Stomach (tissue), 8 donors: ENCODE measurements at regions not wholly inside any gene's neighbourhood (a gene's known extent, or its start where the extent isn't known, plus 50 kb on each side); places are given as distances from the start of the nearest gene placed in this dataset.
A peak's percentile ranks its signal among the peaks of the same experiment; 100 is the strongest.

Experiments used
- DNase-seq, 2 donors: peaks; one replicate each; pipeline versions ENCODE4 v3.0.0 to v3.0.0-alpha.2; 2013 to 2019
- H3K27ac ChIP-seq, 5 donors: fragments of 200-600 bp in 4 of 5; sonication (generic) in 4 of 5; one replicate each; pipeline ENCODE4 v1.5.1; 2013 to 2019; ENCODE audit warnings: mild to moderate bottlenecking in 1 of 5, moderate library complexity in 1 of 5
- H3K27me3 ChIP-seq, 3 donors: fragments of 200-600 bp; sonication (generic); one replicate each; pipeline ENCODE4 v1.5.1; 2017 to 2019; ENCODE audit warnings: mixed run types in 1 of 3
- H3K36me3 ChIP-seq, 4 donors: fragments of 200-600 bp; sonication (generic); 1 replicate in 3 of 4; 2 replicates in 1 of 4; pipeline ENCODE4 v1.5.1; 2016 to 2019
- H3K4me1 ChIP-seq, 4 donors: fragments of 200-600 bp; sonication (generic); one replicate each; pipeline ENCODE4 v1.5.1; 2016 to 2019
- H3K4me3 ChIP-seq, 4 donors: fragments of 200-600 bp; sonication (generic) in 3 of 4; one replicate each; pipeline ENCODE4 v1.5.1; 2016 to 2019; ENCODE audit warnings: mild to moderate bottlenecking in 1 of 4
- H3K9me3 ChIP-seq, 4 donors: fragments of 200-600 bp; sonication (generic); one replicate each; pipeline ENCODE4 v1.5.1; 2016 to 2019
- CTCF ChIP-seq, 7 experiments: fragments of 450-650 bp in 4 of 7; fragments of 200-600 bp in 3 of 7; sonication (generic) in 3 of 7; IDR thresholded peaks; one replicate each; pipeline ENCODE4 v1.5.1; 2016 to 2019; ENCODE audit warnings: antibody characterized with exemption in 7 of 7, control low read depth in 2 of 7, mild to moderate bottlenecking in 1 of 7
- EP300 ChIP-seq: sonication (generic); formaldehyde crosslinking; IDR thresholded peaks from one replicate; pipeline ENCODE4 v1.6.1; 2017; ENCODE audit warnings: antibody characterized with exemption
- POLR2A ChIP-seq, 4 donors: fragments of 450-650 bp; IDR thresholded peaks; one replicate each; pipeline ENCODE4 v1.6.1; 2016; ENCODE audit warnings: antibody characterized with exemption in 4 of 4, control low read depth in 2 of 4, mild to moderate bottlenecking in 1 of 4, moderate library complexity in 1 of 4
- POLR2AphosphoS5 ChIP-seq, 3 donors: sonication (generic); formaldehyde crosslinking; IDR thresholded peaks; one replicate each; pipeline ENCODE4 v1.6.1; 2016; ENCODE audit warnings: antibody characterized with exemption in 3 of 3
- WGBS, 5 donors: extraction: QIAGEN DNeasy Blood & Tissue Kit in 3 of 5; methylation state at CpG; one replicate each; pipeline versions ENCODE4 v1.1.5 to v1.1.7; 2013 to 2018; 5-methylcytosine and 5-hydroxymethylcytosine counted together
- intact Hi-C: fragments of 100-400 bp; cut with DNase I; formaldehyde crosslinking; loops from one replicate; pipeline ENCODE4 v1.15.1; 2023; ENCODE audit warnings: low total_unique reads
- donor health status: healthy with polysubstance abuse.
- donor health status: Bipolar disorder and iron deficiency.
- donor health status: healthy.

GRCh38 chr11:112469376-112469775 is 208.7 kb upstream of the PLET1 start:
- WGBS, 5 donors, result 82 to 91% (median 87%) methylated on average over 4 of the region's 4 CpGs
- Histone ChIP-seq H3K4me3 (no peak overlapping the region), H3K27ac (no peak overlapping the region), H3K36me3 (no peaks in the 10 kb centered on the region), H3K4me1 (no peaks in the 10 kb centered on the region), H3K27me3 (peaks cover 0 to 12% (median 0%) of the 10 kb centered on the region in 3 donors), H3K9me3 (no peaks in the 10 kb centered on the region)
- TF ChIP-seq EP300 (no peak), POLR2AphosphoS5 (IDR thresholded peaks at IDR 0.05) (no peak), POLR2A (IDR thresholded peaks at IDR 0.05) (no peak)
- intact Hi-C loops, result no loop called here
- DNase-seq, result no peak

- no peak for DNase-seq
- H3K27me3 ChIP-seq, result peaks cover 0 to 18% (median 0%) of the 10 kb centered on the region in 3 donors
- TF ChIP-seq CTCF (IDR thresholded peaks at IDR 0.05) (no peak), POLR2AphosphoS5 (IDR thresholded peaks at IDR 0.05) (no peak), POLR2A (IDR thresholded peaks at IDR 0.05) (no peak)
- intact Hi-C loops, result no loop called here
- H3K27ac ChIP-seq, result no peak overlapping the region
- no peaks in the 10 kb centered on the region for H3K36me3 ChIP-seq
- no peaks in the 10 kb centered on the region for H3K4me1 ChIP-seq
- no peak overlapping the region for H3K4me3 ChIP-seq
- 60 to 78% (median 63%) methylated on average over 4 of the region's 4 CpGs for WGBS, 5 donors
- no peaks in the 10 kb centered on the region for H3K9me3 ChIP-seq
Measured at GRCh38 chr11:112470355-112470754, 209.7 kb upstream of the PLET1 start.

- Histone ChIP-seq H3K4me3 (no peak overlapping the region), H3K4me1 (no peaks in the 10 kb centered on the region), H3K36me3 (no peaks in the 10 kb centered on the region), H3K9me3 (no peaks in the 10 kb centered on the region), H3K27me3 (peaks cover 0 to 14% (median 0%) of the 10 kb centered on the region in 3 donors), H3K27ac (no peak overlapping the region)
- no peak for DNase-seq
- WGBS, 5 donors, result 56 to 74% (median 70%) methylated on average over 5 of the region's 5 CpGs
- TF ChIP-seq EP300 (no peak), CTCF (IDR thresholded peaks at IDR 0.05) (no peak), POLR2AphosphoS5 (IDR thresholded peaks at IDR 0.05) (no peak), POLR2A (IDR thresholded peaks at IDR 0.05) (no peak)
- intact Hi-C loops, result no loop called here
Measured at GRCh38 chr11:112471731-112472130, 211.1 kb upstream of the PLET1 start.

- H3K9me3 ChIP-seq, result no peaks in the 10 kb centered on the region
- DNase-seq, result no peak
- intact Hi-C loops, result no loop called here
- H3K27me3 ChIP-seq, result peaks cover 0 to 8% (median 0%) of the 10 kb centered on the region in 3 donors
- H3K36me3 ChIP-seq, result no peaks in the 10 kb centered on the region
- TF ChIP-seq EP300, result no peak
- TF ChIP-seq POLR2A (IDR thresholded peaks at IDR 0.05), result no peak
- TF ChIP-seq POLR2AphosphoS5 (IDR thresholded peaks at IDR 0.05), result no peak
- no peak for TF ChIP-seq CTCF (IDR thresholded peaks at IDR 0.05)
- no peaks in the 10 kb centered on the region for H3K4me1 ChIP-seq
- WGBS, 5 donors, result 85 to 94% (median 92%) methylated on average over 2 of the region's 2 CpGs
- H3K27ac ChIP-seq, result no peak overlapping the region
- H3K4me3 ChIP-seq, result no peak overlapping the region
Measured at GRCh38 chr11:112477152-112477551, 216.5 kb upstream of the PLET1 start.

- Histone ChIP-seq H3K27ac (no peak overlapping the region), H3K9me3 (no peaks in the 10 kb centered on the region), H3K4me3 (no peak overlapping the region), H3K36me3 (no peaks in the 10 kb centered on the region), H3K4me1 (no peaks in the 10 kb centered on the region), H3K27me3 (peaks cover 0 to 8% (median 0%) of the 10 kb centered on the region in 3 donors)
- TF ChIP-seq POLR2A (IDR thresholded peaks at IDR 0.05) (no peak), CTCF (IDR thresholded peaks at IDR 0.05) (no peak), EP300 (no peak), POLR2AphosphoS5 (IDR thresholded peaks at IDR 0.05) (no peak)
- WGBS, 5 donors, result 84 to 94% (median 88%) methylated on average over 6 of the region's 6 CpGs
- intact Hi-C loops, result no loop called here
- DNase-seq, result peak in 1 of 2 donors; percentile 16
Measured at GRCh38 chr11:112477581-112478317, 217.1 kb upstream of the PLET1 start.
